Muscle layer of duodenum (tissue), 2 donors: ENCODE measurements at regions not wholly inside any gene's neighbourhood (a gene's known extent, or its start where the extent isn't known, plus 50 kb on each side); places are given as distances from the start of the nearest gene placed in this dataset.

Experiments used
- H3K27ac ChIP-seq: one replicate; pipeline ENCODE4 v1.7.0; 2013; ENCODE audit warnings: mild to moderate bottlenecking, low read length
- H3K27me3 ChIP-seq: one replicate; pipeline ENCODE4 v1.7.0; 2013; ENCODE audit warnings: low read depth, mild to moderate bottlenecking, control low read depth, low read length
- H3K36me3 ChIP-seq, 2 donors: one replicate each; pipeline ENCODE4 v1.7.0; 2013; ENCODE audit warnings: low read length in 2 of 2, control low read depth in 1 of 2, mild to moderate bottlenecking in 1 of 2; ENCODE audit not compliant: insufficient read depth in 2 of 2, control insufficient read depth in 1 of 2
- H3K4me1 ChIP-seq, 2 donors: one replicate each; pipeline ENCODE4 v1.7.0; 2013; ENCODE audit warnings: low read length in 2 of 2, mild to moderate bottlenecking in 2 of 2, control low read depth in 1 of 2, moderate library complexity in 1 of 2; ENCODE audit not compliant: insufficient read depth in 2 of 2, control insufficient read depth in 1 of 2
- H3K4me3 ChIP-seq, 2 donors: one replicate each; pipeline ENCODE4 v1.7.0; 2013; ENCODE audit warnings: low read length in 2 of 2, low read depth in 1 of 2, mild to moderate bottlenecking in 1 of 2
- H3K9me3 ChIP-seq, 2 donors: one replicate each; pipeline ENCODE4 v1.7.0; 2013; ENCODE audit warnings: low read length in 2 of 2, control low read depth in 1 of 2, mild to moderate bottlenecking in 1 of 2; ENCODE audit not compliant: control insufficient read depth in 1 of 2
- donor health status: healthy.

GRCh38 chr2:183579686-183580085 is 455.4 kb downstream of the NUP35 start:
- H3K4me3 ChIP-seq, result no peak overlapping the region
- H3K27me3 ChIP-seq, result no peaks in the 10 kb centered on the region
- H3K27ac ChIP-seq, result no peak overlapping the region
- no peaks in the 10 kb centered on the region for H3K36me3 ChIP-seq
- H3K4me1 ChIP-seq, result no peaks in the 10 kb centered on the region
- H3K9me3 ChIP-seq, result no peaks in the 10 kb centered on the region

GRCh38 chr2:183592271-183592670 is 468.0 kb downstream of the NUP35 start:
- no peaks in the 10 kb centered on the region for H3K4me1 ChIP-seq
- H3K4me3 ChIP-seq, result no peak overlapping the region
- H3K9me3 ChIP-seq, result no peaks in the 10 kb centered on the region
- no peaks in the 10 kb centered on the region for H3K27me3 ChIP-seq
- H3K27ac ChIP-seq, result no peak overlapping the region
- no peaks in the 10 kb centered on the region for H3K36me3 ChIP-seq

- Histone ChIP-seq H3K27me3 (no peaks in the 10 kb centered on the region), H3K36me3 (no peaks in the 10 kb centered on the region), H3K27ac (no peak overlapping the region)
These were observed 469.9 kb downstream of the NUP35 start for GRCh38 chr2:183594150-183594549.

GRCh38 chr2:183597841-183598240 is 473.6 kb downstream of the NUP35 start:
- no peak overlapping the region for H3K4me3 ChIP-seq
- H3K36me3 ChIP-seq, result no peaks in the 10 kb centered on the region
- H3K4me1 ChIP-seq, result no peaks in the 10 kb centered on the region
- H3K27ac ChIP-seq, result no peak overlapping the region
- no peaks in the 10 kb centered on the region for H3K9me3 ChIP-seq
- no peaks in the 10 kb centered on the region for H3K27me3 ChIP-seq

More at GRCh38 chr2:183594150-183594549, 469.9 kb downstream of the NUP35 start:
- Histone ChIP-seq H3K4me3 (no peak overlapping the region), H3K4me1 (no peaks in the 10 kb centered on the region), H3K9me3 (no peaks in the 10 kb centered on the region)

- Histone ChIP-seq H3K27me3 (no peaks in the 10 kb centered on the region), H3K9me3 (no peaks in the 10 kb centered on the region), H3K36me3 (no peaks in the 10 kb centered on the region), H3K4me1 (no peaks in the 10 kb centered on the region), H3K27ac (no peak overlapping the region), H3K4me3 (no peak overlapping the region)
These were observed 479.8 kb downstream of the NUP35 start for GRCh38 chr2:183604065-183604464.

- Histone ChIP-seq H3K27me3 (no peaks in the 10 kb centered on the region), H3K4me1 (no peaks in the 10 kb centered on the region), H3K36me3 (no peaks in the 10 kb centered on the region), H3K27ac (no peak overlapping the region), H3K4me3 (no peak overlapping the region), H3K9me3 (no peaks in the 10 kb centered on the region)
These were observed 481.2 kb downstream of the NUP35 start for GRCh38 chr2:183605440-183605839.

GRCh38 chr2:183606022-183606717 is 481.9 kb downstream of the NUP35 start:
- no peaks in the 10 kb centered on the region for H3K36me3 ChIP-seq
- H3K27me3 ChIP-seq, result no peaks in the 10 kb centered on the region
- no peaks in the 10 kb centered on the region for H3K4me1 ChIP-seq
- H3K27ac ChIP-seq, result no peak overlapping the region
- H3K9me3 ChIP-seq, result no peaks in the 10 kb centered on the region
- H3K4me3 ChIP-seq, result no peak overlapping the region

GRCh38 chr2:183606718-183607085 is 482.5 kb downstream of the NUP35 start:
- Histone ChIP-seq H3K4me3 (no peak overlapping the region), H3K36me3 (no peaks in the 10 kb centered on the region), H3K9me3 (no peaks in the 10 kb centered on the region), H3K4me1 (no peaks in the 10 kb centered on the region), H3K27ac (no peak overlapping the region), H3K27me3 (no peaks in the 10 kb centered on the region)

GRCh38 chr2:183607995-183608394 is 483.8 kb downstream of the NUP35 start:
- Histone ChIP-seq H3K4me3 (no peak overlapping the region), H3K27me3 (no peaks in the 10 kb centered on the region), H3K4me1 (no peaks in the 10 kb centered on the region), H3K36me3 (no peaks in the 10 kb centered on the region), H3K27ac (no peak overlapping the region), H3K9me3 (no peaks in the 10 kb centered on the region)

- H3K27ac ChIP-seq, result no peak overlapping the region
- no peaks in the 10 kb centered on the region for H3K4me1 ChIP-seq
- H3K9me3 ChIP-seq, result no peaks in the 10 kb centered on the region
- no peaks in the 10 kb centered on the region for H3K27me3 ChIP-seq
- no peaks in the 10 kb centered on the region for H3K36me3 ChIP-seq
- H3K4me3 ChIP-seq, result no peak overlapping the region
These were observed 484.5 kb downstream of the NUP35 start for GRCh38 chr2:183608747-183609146.

- Histone ChIP-seq H3K4me1 (no peaks in the 10 kb centered on the region), H3K9me3 (no peaks in the 10 kb centered on the region), H3K36me3 (no peaks in the 10 kb centered on the region), H3K27me3 (no peaks in the 10 kb centered on the region), H3K27ac (no peak overlapping the region), H3K4me3 (no peak overlapping the region)
These were observed 486.5 kb downstream of the NUP35 start for GRCh38 chr2:183610724-183611123.

GRCh38 chr2:183614799-183615435 is 490.7 kb downstream of the NUP35 start:
- Histone ChIP-seq H3K4me3 (no peak overlapping the region), H3K27me3 (no peaks in the 10 kb centered on the region), H3K9me3 (peaks cover 0 to 3% of the 10 kb centered on the region in 2 donors), H3K4me1 (no peaks in the 10 kb centered on the region), H3K27ac (no peak overlapping the region), H3K36me3 (no peaks in the 10 kb centered on the region)
